ENCODE measurements at regions not wholly inside any gene's neighbourhood (a gene's known extent, or its start where the extent isn't known, plus 50 kb on each side); places are given as distances from the start of the nearest gene placed in this dataset.

DNA sequence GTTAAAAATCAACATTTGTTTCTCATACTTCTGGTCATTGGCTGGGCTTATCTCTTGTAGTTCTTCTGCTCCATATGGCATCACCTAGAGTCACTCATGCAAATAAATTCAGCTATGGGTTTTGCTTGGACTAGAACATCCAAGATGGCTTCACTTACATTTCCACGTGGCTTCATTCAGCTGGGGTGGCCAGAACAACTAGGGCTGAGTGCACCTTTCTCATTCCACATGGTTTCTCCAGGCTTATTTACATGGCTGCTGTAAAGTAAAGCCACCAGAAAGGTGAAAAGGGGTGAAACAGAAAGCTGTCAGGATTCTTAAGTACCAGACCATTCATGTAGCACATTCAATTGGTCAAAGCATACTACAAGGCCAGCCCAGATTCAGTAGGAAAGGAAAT is 151.1 kb upstream of the BMP2 start:
- H3K36me3 ChIP-seq (ENCODE audit: control insufficient read depth, insufficient read depth, low read length): no peaks in the 10 kb centered on the region
- no peak for ATAC-seq
- in situ Hi-C loops (cut with HindIII; ENCODE audit: low pct_unique_long_range_greater_than_20kb, low sequenced_read_pairs): no loop called here
- no peaks in the 10 kb centered on the region for H3K4me1 ChIP-seq (ENCODE audit: control insufficient read depth, insufficient read depth, low read length)
- TF ChIP-seq, protein P1, sequence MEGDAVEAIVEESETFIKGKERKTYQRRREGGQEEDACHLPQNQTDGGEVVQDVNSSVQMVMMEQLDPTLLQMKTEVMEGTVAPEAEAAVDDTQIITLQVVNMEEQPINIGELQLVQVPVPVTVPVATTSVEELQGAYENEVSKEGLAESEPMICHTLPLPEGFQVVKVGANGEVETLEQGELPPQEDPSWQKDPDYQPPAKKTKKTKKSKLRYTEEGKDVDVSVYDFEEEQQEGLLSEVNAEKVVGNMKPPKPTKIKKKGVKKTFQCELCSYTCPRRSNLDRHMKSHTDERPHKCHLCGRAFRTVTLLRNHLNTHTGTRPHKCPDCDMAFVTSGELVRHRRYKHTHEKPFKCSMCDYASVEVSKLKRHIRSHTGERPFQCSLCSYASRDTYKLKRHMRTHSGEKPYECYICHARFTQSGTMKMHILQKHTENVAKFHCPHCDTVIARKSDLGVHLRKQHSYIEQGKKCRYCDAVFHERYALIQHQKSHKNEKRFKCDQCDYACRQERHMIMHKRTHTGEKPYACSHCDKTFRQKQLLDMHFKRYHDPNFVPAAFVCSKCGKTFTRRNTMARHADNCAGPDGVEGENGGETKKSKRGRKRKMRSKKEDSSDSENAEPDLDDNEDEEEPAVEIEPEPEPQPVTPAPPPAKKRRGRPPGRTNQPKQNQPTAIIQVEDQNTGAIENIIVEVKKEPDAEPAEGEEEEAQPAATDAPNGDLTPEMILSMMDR (IDR thresholded peaks at IDR 0.05): no peak
- TF ChIP-seq POLR2AphosphoS5 (IDR thresholded peaks at IDR 0.05; ENCODE audit: low read depth, low read length): no peak
- no peak for TF ChIP-seq SIN3A (IDR thresholded peaks at IDR 0.05; ENCODE audit: borderline replicate concordance, insufficient read depth, low read depth, low read length)
- TF ChIP-seq, protein P2, sequence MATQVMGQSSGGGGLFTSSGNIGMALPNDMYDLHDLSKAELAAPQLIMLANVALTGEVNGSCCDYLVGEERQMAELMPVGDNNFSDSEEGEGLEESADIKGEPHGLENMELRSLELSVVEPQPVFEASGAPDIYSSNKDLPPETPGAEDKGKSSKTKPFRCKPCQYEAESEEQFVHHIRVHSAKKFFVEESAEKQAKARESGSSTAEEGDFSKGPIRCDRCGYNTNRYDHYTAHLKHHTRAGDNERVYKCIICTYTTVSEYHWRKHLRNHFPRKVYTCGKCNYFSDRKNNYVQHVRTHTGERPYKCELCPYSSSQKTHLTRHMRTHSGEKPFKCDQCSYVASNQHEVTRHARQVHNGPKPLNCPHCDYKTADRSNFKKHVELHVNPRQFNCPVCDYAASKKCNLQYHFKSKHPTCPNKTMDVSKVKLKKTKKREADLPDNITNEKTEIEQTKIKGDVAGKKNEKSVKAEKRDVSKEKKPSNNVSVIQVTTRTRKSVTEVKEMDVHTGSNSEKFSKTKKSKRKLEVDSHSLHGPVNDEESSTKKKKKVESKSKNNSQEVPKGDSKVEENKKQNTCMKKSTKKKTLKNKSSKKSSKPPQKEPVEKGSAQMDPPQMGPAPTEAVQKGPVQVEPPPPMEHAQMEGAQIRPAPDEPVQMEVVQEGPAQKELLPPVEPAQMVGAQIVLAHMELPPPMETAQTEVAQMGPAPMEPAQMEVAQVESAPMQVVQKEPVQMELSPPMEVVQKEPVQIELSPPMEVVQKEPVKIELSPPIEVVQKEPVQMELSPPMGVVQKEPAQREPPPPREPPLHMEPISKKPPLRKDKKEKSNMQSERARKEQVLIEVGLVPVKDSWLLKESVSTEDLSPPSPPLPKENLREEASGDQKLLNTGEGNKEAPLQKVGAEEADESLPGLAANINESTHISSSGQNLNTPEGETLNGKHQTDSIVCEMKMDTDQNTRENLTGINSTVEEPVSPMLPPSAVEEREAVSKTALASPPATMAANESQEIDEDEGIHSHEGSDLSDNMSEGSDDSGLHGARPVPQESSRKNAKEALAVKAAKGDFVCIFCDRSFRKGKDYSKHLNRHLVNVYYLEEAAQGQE (IDR thresholded peaks at IDR 0.05; ENCODE audit: insufficient read depth in 1 of 2, low read depth in 2 of 2, low read length in 1 of 2): no peak
- TF ChIP-seq TCF7L2 (IDR thresholded peaks at IDR 0.05; ENCODE audit: low read depth, low read length): no peak
- CTCF ChIA-PET: no interaction called here
- no peak overlapping the region for H3K4me3 ChIP-seq (ENCODE audit: low read depth in 2 of 2, low read length in 2 of 2)
- intact Hi-C loops (cut with micrococcal nuclease; ENCODE audit: unreplicated experiment): no loop called here
- no peaks in the 10 kb centered on the region for H3K27me3 ChIP-seq (ENCODE audit: control insufficient read depth, insufficient read depth, low read length)
- POLR2A ChIA-PET: no interaction called here
- H3K9me3 ChIP-seq (ENCODE audit: control insufficient read depth, insufficient read depth, low read depth, low read length): no peaks in the 10 kb centered on the region
- no peak for DNase-seq (ENCODE audit: low read depth, low spot score)
- H3K27ac ChIP-seq (ENCODE audit: low read length): no peak overlapping the region
- BruUV-seq (replicated peaks): no TSS peak

DNA sequence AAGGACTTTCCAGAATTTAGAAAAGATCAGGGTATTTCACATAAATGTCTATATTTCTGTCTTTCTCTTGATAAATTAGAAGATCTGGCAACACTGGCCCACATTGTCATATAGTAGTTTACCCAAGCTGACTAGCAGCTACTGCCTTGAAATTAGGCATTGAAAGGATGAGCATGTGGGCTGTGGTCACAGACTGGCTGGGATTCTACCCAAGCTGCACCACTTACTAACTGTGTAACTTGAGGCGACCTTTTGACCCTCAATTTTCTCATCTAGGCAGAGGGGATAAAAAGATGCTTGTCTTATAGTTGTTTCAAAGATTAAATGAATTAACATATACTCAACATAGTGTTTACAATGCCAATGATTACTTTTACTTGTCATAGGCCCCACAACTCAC is 152.7 kb upstream of the BMP2 start:
- ChIA-PET CTCF (no interaction called here), POLR2A (no interaction called here)
- Histone ChIP-seq H3K27me3 (ENCODE audit: control insufficient read depth, insufficient read depth, low read length) (no peaks in the 10 kb centered on the region), H3K9me3 (ENCODE audit: control insufficient read depth, insufficient read depth, low read depth, low read length) (no peaks in the 10 kb centered on the region), H3K4me1 (ENCODE audit: control insufficient read depth, insufficient read depth, low read length) (no peaks in the 10 kb centered on the region), H3K4me3 (ENCODE audit: low read depth in 2 of 2, low read length in 2 of 2) (no peak overlapping the region), H3K36me3 (ENCODE audit: control insufficient read depth, insufficient read depth, low read length) (no peaks in the 10 kb centered on the region), H3K27ac (ENCODE audit: low read length) (no peak overlapping the region)
- BruUV-seq (replicated peaks): no TSS peak
- in situ Hi-C loops (cut with HindIII; ENCODE audit: low pct_unique_long_range_greater_than_20kb, low sequenced_read_pairs) (no loop called here), intact Hi-C loops (cut with micrococcal nuclease; ENCODE audit: unreplicated experiment) (no loop called here)
- ATAC-seq (no peak), DNase-seq (ENCODE audit: low read depth, low spot score) (no peak)
- no peak for TF ChIP-seq POLR2AphosphoS5 (IDR thresholded peaks at IDR 0.05; ENCODE audit: low read depth, low read length)
- TF ChIP-seq, protein P1 (IDR thresholded peaks at IDR 0.05): no peak
- no peak for TF ChIP-seq SIN3A (IDR thresholded peaks at IDR 0.05; ENCODE audit: borderline replicate concordance, insufficient read depth, low read depth, low read length)
- TF ChIP-seq TCF7L2 (IDR thresholded peaks at IDR 0.05; ENCODE audit: low read depth, low read length): no peak
- TF ChIP-seq, protein P2 (IDR thresholded peaks at IDR 0.05; ENCODE audit: insufficient read depth in 1 of 2, low read depth in 2 of 2, low read length in 1 of 2): no peak
